SK-N-SH (cell line): ENCODE measurements at regions not wholly inside any gene's neighbourhood (a gene's known extent, or its start where the extent isn't known, plus 50 kb on each side); places are given as distances from the start of the nearest gene placed in this dataset.

ENCODE experiments used
- CTCF ChIA-PET: fragments of 300-600, 350-600 bp; formaldehyde crosslinking; extraction: SDS; loops from one replicate; lab custom pipeline; 2021; lab: Yijun Ruan, JAX
- POLR2A ChIA-PET: fragments of 350-600 bp; sonication (Branson Sonifier 250); formaldehyde crosslinking; extraction: SDS; loops from one replicate; lab custom pipeline; 2020; ENCODE audit warnings: antibody characterized with exemption, inconsistent platforms; lab: Yijun Ruan, JAX
- DNase-seq: peaks from one replicate; pipeline ENCODE4 v3.0.0; 2012
- H2AFZ ChIP-seq: fragments of 200-600 bp; sonication (generic); 2 replicates; pipeline ENCODE4 v1.8.1; 2016; ENCODE audit warnings: antibody characterized with exemption, mild to moderate bottlenecking, low read depth
- H3F3A ChIP-seq: fragments of 200-600 bp; sonication (generic); replicated peaks from 2 replicates; pipeline ENCODE3; 2016; ENCODE audit warnings: antibody characterized with exemption, mild to moderate bottlenecking; ENCODE audit not compliant: insufficient read depth
- H3K27ac ChIP-seq, 2 experiments: fragments of 200-500 bp in 1 of 2; fragments of 200-600 bp in 1 of 2; sonication (Bioruptor generic) in 1 of 2; sonication (generic), shearing (Covaris generic) in 1 of 2; 2 replicates each; pipeline versions ENCODE4 v1.5.1 to v1.6.1; 2014 to 2016; ENCODE audit warnings: low read depth in 2 of 2, inconsistent platforms in 1 of 2, low read length in 1 of 2, mild to moderate bottlenecking in 1 of 2, mixed read lengths in 1 of 2
- H3K27me3 ChIP-seq: fragments of 200-600 bp; sonication (generic), shearing (Covaris generic); 2 replicates; pipeline ENCODE4 v1.6.1; 2016; ENCODE audit warnings: mixed run types; ENCODE audit not compliant: insufficient read depth
- H3K36me3 ChIP-seq, 2 experiments: fragments of 200-500 bp in 1 of 2; fragments of 200-600 bp in 1 of 2; sonication (Bioruptor generic) in 1 of 2; sonication (generic) in 1 of 2; replicated peaks in 1 of 2; 2 replicates each; pipeline versions ENCODE3 to v1.5.1; 2014 to 2016; ENCODE audit warnings: low read length in 1 of 2, mild to moderate bottlenecking in 1 of 2; ENCODE audit not compliant: insufficient read depth in 2 of 2, control insufficient read depth in 1 of 2
- H3K4me1 ChIP-seq, 2 experiments: fragments of 200-500 bp in 1 of 2; fragments of 200-600 bp in 1 of 2; sonication (Bioruptor generic) in 1 of 2; sonication (generic), shearing (Covaris generic) in 1 of 2; 2 replicates each; pipeline versions ENCODE4 v1.5.1 to v1.6.1; 2014 to 2016; ENCODE audit warnings: low read depth in 1 of 2, low read length in 1 of 2, mixed run types in 1 of 2; ENCODE audit not compliant: insufficient read depth in 2 of 2, control insufficient read depth in 1 of 2
- H3K4me2 ChIP-seq: fragments of 200-600 bp; sonication (generic), shearing (Covaris generic); 2 replicates; pipeline ENCODE4 v1.6.1; 2017; ENCODE audit warnings: mixed run types
- H3K4me3 ChIP-seq, 2 experiments: fragments of 200-500 bp in 1 of 2; fragments of 200-600 bp in 1 of 2; sonication (Bioruptor generic) in 1 of 2; sonication (generic), shearing (Covaris generic) in 1 of 2; 2 replicates each; pipeline versions ENCODE4 v1.5.1 to v1.8.1; 2014 to 2016; ENCODE audit warnings: low read depth in 2 of 2, inconsistent platforms in 1 of 2, low read length in 1 of 2, mild to moderate bottlenecking in 1 of 2, mixed read lengths in 1 of 2, moderate library complexity in 1 of 2
- H3K79me2 ChIP-seq: fragments of 200-600 bp; sonication (generic); 2 replicates; pipeline ENCODE4 v1.8.1; 2017; ENCODE audit warnings: mild to moderate bottlenecking; ENCODE audit not compliant: insufficient read depth
- H3K9ac ChIP-seq: fragments of 200-600 bp; sonication (generic); 2 replicates; pipeline ENCODE4 v1.6.1; 2017; ENCODE audit warnings: mixed run types
- H3K9me2 ChIP-seq: fragments of 200-600 bp; sonication (generic); 2 replicates; pipeline ENCODE4 v1.6.1; 2017; ENCODE audit warnings: mixed run types
- H3K9me3 ChIP-seq: fragments of 200-600 bp; sonication (generic); 2 replicates; pipeline ENCODE4 v1.6.1; 2017; ENCODE audit warnings: mixed run types, mild to moderate bottlenecking, moderate library complexity
- H4K20me1 ChIP-seq: fragments of 200-600 bp; sonication (generic); 2 replicates; pipeline ENCODE4 v1.6.1; 2017; ENCODE audit warnings: mild to moderate bottlenecking, mixed run types; ENCODE audit not compliant: insufficient read depth
- CHD2 ChIP-seq: fragments of 150-350 bp; IDR thresholded peaks from 2 replicates; pipeline ENCODE4 v1.6.1; 2018; ENCODE audit warnings: low read length; ENCODE audit not compliant: partially characterized antibody
- CTCF ChIP-seq: fragments of 200-600 bp; sonication (generic); IDR thresholded peaks from 2 replicates; pipeline ENCODE4 v1.6.1; 2017; ENCODE audit warnings: antibody characterized with exemption, mild to moderate bottlenecking, moderate library complexity
- ELF1 ChIP-seq: IDR thresholded peaks from 2 replicates; pipeline ENCODE4 v1.4.0; 2012
- EP300 ChIP-seq, 2 experiments: IDR thresholded peaks; 2 replicates each; pipeline versions ENCODE4 v1.4.0 to v1.6.1; 2012; ENCODE audit warnings: borderline replicate concordance in 1 of 2, low read depth in 1 of 2, low read length in 1 of 2
- EZH2phosphoT487 ChIP-seq: fragments of 200-600 bp; sonication (generic); IDR thresholded peaks from 2 replicates; pipeline ENCODE4 v1.6.1; 2017; ENCODE audit warnings: low read depth, mixed run types, mild to moderate bottlenecking, antibody characterized with exemption, moderate library complexity, borderline replicate concordance
- FOXJ3 ChIP-seq: sonication (generic); formaldehyde crosslinking; IDR thresholded peaks from 2 replicates; pipeline ENCODE4 v1.5.1; 2020; ENCODE audit warnings: mild to moderate bottlenecking, missing genetic modification reagents
- FOXM1 ChIP-seq: IDR thresholded peaks from 2 replicates; pipeline ENCODE4 v1.4.0; 2012; ENCODE audit warnings: low read depth, mild to moderate bottlenecking
- IRF3 ChIP-seq: fragments of 150-350 bp; IDR thresholded peaks from 2 replicates; pipeline ENCODE4 v1.6.1; 2016; ENCODE audit warnings: mild to moderate bottlenecking, low read depth, low read length
- MEF2A ChIP-seq: IDR thresholded peaks from 2 replicates; pipeline ENCODE4 v1.4.0; 2012; ENCODE audit warnings: low read depth, borderline replicate concordance
- NFIC ChIP-seq: IDR thresholded peaks from 2 replicates; pipeline ENCODE4 v1.4.0; 2012; ENCODE audit warnings: borderline replicate concordance
- NRF1 ChIP-seq: IDR thresholded peaks from 2 replicates; pipeline ENCODE4 v1.6.1; 2012; ENCODE audit warnings: low read depth, mild to moderate bottlenecking, low read length
- REST ChIP-seq: IDR thresholded peaks from 2 replicates; pipeline ENCODE4 v1.6.1; 2012; ENCODE audit warnings: mild to moderate bottlenecking, low read depth, low read length, moderate library complexity
- RXRA ChIP-seq: IDR thresholded peaks from 2 replicates; pipeline ENCODE4 v1.4.0; 2012; ENCODE audit warnings: low read depth, mild to moderate bottlenecking, borderline replicate concordance
- SIN3A ChIP-seq: IDR thresholded peaks from 2 replicates; pipeline ENCODE4 v1.6.1; 2012; ENCODE audit warnings: low read depth, mild to moderate bottlenecking, low read length, moderate library complexity, borderline replicate concordance
- TCF12 ChIP-seq: IDR thresholded peaks from 2 replicates; pipeline ENCODE4 v1.4.0; 2012
- TEAD4 ChIP-seq: IDR thresholded peaks from 2 replicates; pipeline ENCODE4 v1.4.0; 2012; ENCODE audit warnings: mild to moderate bottlenecking, borderline replicate concordance; ENCODE audit not compliant: insufficient read depth
- USF2 ChIP-seq: fragments of 150-350 bp; IDR thresholded peaks from 2 replicates; pipeline ENCODE4 v1.6.1; 2017; ENCODE audit warnings: antibody characterized with exemption, low read length, low read depth, borderline replicate concordance
- YY1 ChIP-seq: IDR thresholded peaks from 2 replicates; pipeline ENCODE4 v1.4.0; 2012; ENCODE audit warnings: low read depth, mild to moderate bottlenecking
- WGBS: methylation state at CpG from one replicate; pipeline ENCODE4 v1.1.6; 2017; ENCODE audit warnings: low lambda C conversion rate; 5-methylcytosine and 5-hydroxymethylcytosine counted together

GRCh38 chr16:20214401-20214800, 112.9 kb downstream of the GP2 start:
- CTCF ChIA-PET = interaction anchor here (0.7 to 1.5 kb wide), 3 partner anchors 9 to 307 kb away, joined by 3 to 6 read pairs (median 3); no protein-coding TSS in a partner anchor
- POLR2A ChIA-PET = no interaction called here
- no peak for DNase-seq
- H4K20me1 ChIP-seq = no peaks in the 10 kb centered on the region
- H3K36me3 ChIP-seq = no peaks in the 10 kb centered on the region
- H3K9ac ChIP-seq = no peak overlapping the region
- no peaks in the 10 kb centered on the region for H3K9me3 ChIP-seq
- no peak overlapping the region for H3K27ac ChIP-seq
- no peaks in the 10 kb centered on the region for H3K79me2 ChIP-seq
- no peak overlapping the region for H2AFZ ChIP-seq
- TF ChIP-seq TEAD4 (no peak), RXRA (no peak), REST (no peak), FOXM1 (no peak), TCF12 (no peak), YY1 (no peak), CHD2 (no peak), ELF1 (no peak)
- H3K27me3 ChIP-seq = no peaks in the 10 kb centered on the region
- 30% methylated on average over 2 of the region's 2 CpGs for WGBS
- no peaks in the 10 kb centered on the region for H3K4me1 ChIP-seq
- no peaks in the 10 kb centered on the region for H3K9me2 ChIP-seq
- no peak overlapping the region for H3K4me3 ChIP-seq
- H3K4me2 ChIP-seq = no peak overlapping the region
- no peaks in the 10 kb centered on the region for H3F3A ChIP-seq

- Histone ChIP-seq H3K79me2 (no peaks in the 10 kb centered on the region), H3K36me3 (no peaks in the 10 kb centered on the region), H3K9me3 (no peaks in the 10 kb centered on the region), H3K4me3 (no peak overlapping the region), H3K27ac (no peak overlapping the region), H3K4me2 (no peak overlapping the region), H3K27me3 (no peaks in the 10 kb centered on the region), H3F3A (no peaks in the 10 kb centered on the region), H3K4me1 (no peaks in the 10 kb centered on the region), H2AFZ (no peak overlapping the region), H4K20me1 (no peaks in the 10 kb centered on the region), H3K9me2 (no peaks in the 10 kb centered on the region), H3K9ac (no peak overlapping the region)
- POLR2A ChIA-PET = no interaction called here
- CTCF ChIA-PET = no interaction called here
- no peak for DNase-seq
- WGBS = 13% methylated on average over 6 of the region's 6 CpGs
- TF ChIP-seq USF2 (no peak), EP300 (IDR thresholded peaks at IDR 0.05; ENCODE audit: borderline replicate concordance in 1 of 2, low read depth in 1 of 2, low read length in 1 of 2) (no peak), FOXJ3 (CRISPR knock-in tag) (no peak), NRF1 (no peak), REST (no peak), NFIC (no peak), CTCF (no peak), SIN3A (no peak), EZH2phosphoT487 (no peak), MEF2A (no peak), IRF3 (no peak)
Observed at GRCh38 chr16:20203272-20203671, 124.0 kb downstream of the GP2 start.
